Mammary epithelial cell (primary cell): ENCODE measurements at regions not wholly inside any gene's neighbourhood (a gene's known extent, or its start where the extent isn't known, plus 50 kb on each side); places are given as distances from the start of the nearest gene placed in this dataset.

Experiments used
- EZH2 ChIP-seq: IDR thresholded peaks from 2 replicates; pipeline ENCODE4 v1.6.1; 2012; ENCODE audit warnings: low read length, inconsistent platforms, borderline replicate concordance
- TF ChIP-seq, protein P1 (sequence below), 2 donors: IDR thresholded peaks in 1 of 2; conservative IDR thresholded peaks in 1 of 2; 2 replicates each; pipeline ENCODE4 v1.5.1; 2011 to 2012; ENCODE audit warnings: inconsistent platforms in 2 of 2, low read length in 2 of 2, mild to moderate bottlenecking in 2 of 2, control low read depth in 1 of 2, low read depth in 1 of 2; ENCODE audit not compliant: insufficient read depth in 1 of 2; ENCODE audit errors: extremely low read depth in 1 of 2

GRCh38 chr5:2010940-2011339, 128.2 kb upstream of the IRX4 start:
- TF ChIP-seq, protein P1, sequence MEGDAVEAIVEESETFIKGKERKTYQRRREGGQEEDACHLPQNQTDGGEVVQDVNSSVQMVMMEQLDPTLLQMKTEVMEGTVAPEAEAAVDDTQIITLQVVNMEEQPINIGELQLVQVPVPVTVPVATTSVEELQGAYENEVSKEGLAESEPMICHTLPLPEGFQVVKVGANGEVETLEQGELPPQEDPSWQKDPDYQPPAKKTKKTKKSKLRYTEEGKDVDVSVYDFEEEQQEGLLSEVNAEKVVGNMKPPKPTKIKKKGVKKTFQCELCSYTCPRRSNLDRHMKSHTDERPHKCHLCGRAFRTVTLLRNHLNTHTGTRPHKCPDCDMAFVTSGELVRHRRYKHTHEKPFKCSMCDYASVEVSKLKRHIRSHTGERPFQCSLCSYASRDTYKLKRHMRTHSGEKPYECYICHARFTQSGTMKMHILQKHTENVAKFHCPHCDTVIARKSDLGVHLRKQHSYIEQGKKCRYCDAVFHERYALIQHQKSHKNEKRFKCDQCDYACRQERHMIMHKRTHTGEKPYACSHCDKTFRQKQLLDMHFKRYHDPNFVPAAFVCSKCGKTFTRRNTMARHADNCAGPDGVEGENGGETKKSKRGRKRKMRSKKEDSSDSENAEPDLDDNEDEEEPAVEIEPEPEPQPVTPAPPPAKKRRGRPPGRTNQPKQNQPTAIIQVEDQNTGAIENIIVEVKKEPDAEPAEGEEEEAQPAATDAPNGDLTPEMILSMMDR (conservative IDR thresholded peaks at IDR 0.05 in 1 of 2, IDR thresholded peaks at IDR 0.05 in 1 of 2; ENCODE audit: extremely low read depth in 1 of 2, insufficient read depth in 1 of 2, low read depth in 1 of 2, low read length in 2 of 2): no peak
- no peak for TF ChIP-seq EZH2
